Caco-2 (cell line): ENCODE measurements at regions not wholly inside any gene's neighbourhood (a gene's known extent, or its start where the extent isn't known, plus 50 kb on each side); places are given as distances from the start of the nearest gene placed in this dataset.
"Not testable (repeated sequence)": the region's sequence is repeated elsewhere in the genome, so short reads cannot be mapped to it uniquely, and the experiment has no call there.

ENCODE experiments used
- BruUV-seq: library from RNA; stranded (reverse); fragments of 400-500 nt; replicated peaks from 2 replicates; lab custom pipeline; 2021; lab: Mats Ljungman, UMichigan
- CTCF ChIA-PET: fragments of 300-600 bp; sonication (Branson Sonifier 250); formaldehyde crosslinking; loops from one replicate; lab custom pipeline; 2022; ENCODE audit warnings: antibody characterized with exemption; lab: Charles Lee
- POLR2A ChIA-PET: fragments of 300-600 bp; sonication (Branson Sonifier 250); formaldehyde crosslinking; loops from one replicate; lab custom pipeline; 2022; ENCODE audit warnings: antibody characterized with exemption; lab: Charles Lee
- DNase-seq, 2 experiments: peaks; one replicate each; pipeline versions ENCODE4 v3.0.0 to v3.0.0-alpha.2; 2020 to 2022
- H3K27me3 ChIP-seq: replicated peaks from 2 replicates; pipeline ENCODE4 v1.6.0; 2011; ENCODE audit warnings: low read length; ENCODE audit not compliant: control insufficient read depth, insufficient read depth
- H3K36me3 ChIP-seq: 2 replicates; pipeline ENCODE4 v1.5.1; 2011; ENCODE audit warnings: low read length; ENCODE audit not compliant: control insufficient read depth, insufficient read depth
- H3K4me1 ChIP-seq: fragments of 250-450 bp; sonication (Bioruptor Pico); 2 replicates; pipeline ENCODE4 v1.5.1; 2020; ENCODE audit warnings: mild to moderate bottlenecking
- H3K4me3 ChIP-seq: 2 replicates; pipeline ENCODE4 v1.5.1; 2011; ENCODE audit warnings: low read depth, mild to moderate bottlenecking, control low read depth, low read length
- H3K9me3 ChIP-seq: fragments of 250-450 bp; sonication (Bioruptor Pico); 2 replicates; pipeline ENCODE4 v1.5.1; 2020; ENCODE audit warnings: mild to moderate bottlenecking, moderate library complexity
- H3K27ac Mint-ChIP-seq: one replicate; pipeline ENCODE4 v1.8.0; 2022; ENCODE audit warnings: mixed read lengths; ENCODE audit not compliant: unreplicated experiment
- H3K27me3 Mint-ChIP-seq: one replicate; pipeline ENCODE4 v1.8.0; 2022; ENCODE audit warnings: mixed read lengths; ENCODE audit not compliant: insufficient read depth, unreplicated experiment
- H3K36me3 Mint-ChIP-seq: one replicate; pipeline ENCODE4 v1.8.0; 2022; ENCODE audit warnings: mild to moderate bottlenecking, mixed read lengths; ENCODE audit not compliant: insufficient read depth, unreplicated experiment
- H3K4me1 Mint-ChIP-seq: one replicate; pipeline ENCODE4 v1.8.0; 2022; ENCODE audit warnings: low read depth, mixed read lengths; ENCODE audit not compliant: unreplicated experiment
- H3K4me3 Mint-ChIP-seq: one replicate; pipeline ENCODE4 v1.8.0; 2022; ENCODE audit warnings: mild to moderate bottlenecking, moderate library complexity, mixed read lengths; ENCODE audit not compliant: unreplicated experiment
- H3K9me3 Mint-ChIP-seq: one replicate; pipeline ENCODE4 v1.8.0; 2022; ENCODE audit warnings: mixed read lengths; ENCODE audit not compliant: unreplicated experiment
- intact Hi-C: fragments of 100-400 bp; cut with micrococcal nuclease; formaldehyde crosslinking; loops from one replicate; pipeline ENCODE4 v1.10.0; 2022; ENCODE audit not compliant: unreplicated experiment
- TF ChIP-seq, protein P1 (sequence below), 2 experiments: fragments of 200-600 bp in 1 of 2; IDR thresholded peaks; 1 replicate in 1 of 2; 2 replicates in 1 of 2; pipeline versions ENCODE4 v1.5.1 to v1.8.0; 2011 to 2022; ENCODE audit warnings: antibody characterized with exemption in 1 of 2, control low read depth in 1 of 2, inconsistent platforms in 1 of 2, low read depth in 1 of 2, low read length in 1 of 2, mild to moderate bottlenecking in 1 of 2, moderate library complexity in 1 of 2; ENCODE audit not compliant: insufficient read depth in 1 of 2, severe bottlenecking in 1 of 2, unreplicated experiment in 1 of 2

- ChIA-PET POLR2A (no interaction called here), CTCF (interaction anchor here (0.8 kb wide), 1 partner anchor 73 kb away, joined by 3 read pairs; no protein-coding TSS in a partner anchor)
- H3K9me3 ChIP-seq: no peaks in the 10 kb centered on the region
- H3K9me3 Mint-ChIP-seq: no peaks in the 10 kb centered on the region
- H3K4me1 ChIP-seq: no peaks in the 10 kb centered on the region
- DNase-seq: no peak
- peaks cover 6% of the 10 kb centered on the region for H3K4me1 Mint-ChIP-seq
- intact Hi-C loops: no loop called here
- no peak overlapping the region for H3K27ac Mint-ChIP-seq
- no peak overlapping the region for H3K4me3 ChIP-seq
- TF ChIP-seq, protein P1, sequence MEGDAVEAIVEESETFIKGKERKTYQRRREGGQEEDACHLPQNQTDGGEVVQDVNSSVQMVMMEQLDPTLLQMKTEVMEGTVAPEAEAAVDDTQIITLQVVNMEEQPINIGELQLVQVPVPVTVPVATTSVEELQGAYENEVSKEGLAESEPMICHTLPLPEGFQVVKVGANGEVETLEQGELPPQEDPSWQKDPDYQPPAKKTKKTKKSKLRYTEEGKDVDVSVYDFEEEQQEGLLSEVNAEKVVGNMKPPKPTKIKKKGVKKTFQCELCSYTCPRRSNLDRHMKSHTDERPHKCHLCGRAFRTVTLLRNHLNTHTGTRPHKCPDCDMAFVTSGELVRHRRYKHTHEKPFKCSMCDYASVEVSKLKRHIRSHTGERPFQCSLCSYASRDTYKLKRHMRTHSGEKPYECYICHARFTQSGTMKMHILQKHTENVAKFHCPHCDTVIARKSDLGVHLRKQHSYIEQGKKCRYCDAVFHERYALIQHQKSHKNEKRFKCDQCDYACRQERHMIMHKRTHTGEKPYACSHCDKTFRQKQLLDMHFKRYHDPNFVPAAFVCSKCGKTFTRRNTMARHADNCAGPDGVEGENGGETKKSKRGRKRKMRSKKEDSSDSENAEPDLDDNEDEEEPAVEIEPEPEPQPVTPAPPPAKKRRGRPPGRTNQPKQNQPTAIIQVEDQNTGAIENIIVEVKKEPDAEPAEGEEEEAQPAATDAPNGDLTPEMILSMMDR (IDR thresholded peaks at IDR 0.05; ENCODE audit: insufficient read depth in 1 of 2, low read depth in 1 of 2, low read length in 1 of 2, severe bottlenecking in 1 of 2, unreplicated experiment in 1 of 2): no peak
- H3K4me3 Mint-ChIP-seq: no peak overlapping the region
- no TSS peak for BruUV-seq
- no peaks in the 10 kb centered on the region for H3K27me3 ChIP-seq
- no peaks in the 10 kb centered on the region for H3K36me3 ChIP-seq
- H3K36me3 Mint-ChIP-seq: no peaks in the 10 kb centered on the region
- H3K27me3 Mint-ChIP-seq: no peaks in the 10 kb centered on the region
These were observed 232.5 kb upstream of the MSX2 start for GRCh38 chr5:174491761-174492350.

- no TSS peak for BruUV-seq
- no peak for DNase-seq
- intact Hi-C loops: no loop called here
- no peaks in the 10 kb centered on the region for H3K4me1 ChIP-seq
- TF ChIP-seq, protein P1 (IDR thresholded peaks at IDR 0.05; ENCODE audit: insufficient read depth in 1 of 2, low read depth in 1 of 2, low read length in 1 of 2, severe bottlenecking in 1 of 2, unreplicated experiment in 1 of 2): no peak
- Mint-ChIP-seq H3K4me3 (no peak overlapping the region), H3K9me3 (no peaks in the 10 kb centered on the region), H3K27ac (no peak overlapping the region), H3K27me3 (no peaks in the 10 kb centered on the region), H3K36me3 (no peaks in the 10 kb centered on the region), H3K4me1 (peaks cover 6% of the 10 kb centered on the region)
- no peaks in the 10 kb centered on the region for H3K27me3 ChIP-seq
- POLR2A ChIA-PET: no interaction called here
- peaks cover 10% of the 10 kb centered on the region for H3K9me3 ChIP-seq
- H3K36me3 ChIP-seq: no peaks in the 10 kb centered on the region
- CTCF ChIA-PET: no interaction called here
- H3K4me3 ChIP-seq: no peak overlapping the region
These were observed 230.9 kb upstream of the MSX2 start for GRCh38 chr5:174493530-174493929.

DNA sequence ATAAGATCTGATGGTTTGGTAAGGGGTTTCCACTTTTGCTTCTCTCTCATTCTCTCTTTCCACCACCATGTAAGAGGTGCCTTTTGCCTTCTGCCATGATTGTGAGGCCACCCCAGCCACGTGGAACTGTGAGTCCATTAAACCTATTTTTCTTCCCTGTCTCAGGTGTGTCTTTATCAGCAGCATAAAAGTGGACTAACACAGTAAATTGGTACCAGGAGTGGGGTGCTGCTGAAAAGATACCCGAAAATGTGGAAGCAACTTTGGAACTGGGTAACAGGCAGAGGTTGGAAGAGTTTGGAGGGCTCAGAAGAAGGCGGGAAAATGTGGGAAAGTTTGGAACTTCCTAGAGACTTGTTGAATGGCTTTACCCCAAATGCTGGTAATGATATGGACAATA is 226.4 kb upstream of the MSX2 start:
- H3K27me3 Mint-ChIP-seq, H3K4me1 ChIP-seq, H3K4me3 Mint-ChIP-seq, H3K27me3 ChIP-seq, BruUV-seq, H3K36me3 ChIP-seq, DNase-seq, H3K27ac Mint-ChIP-seq, H3K4me1 Mint-ChIP-seq, CTCF ChIA-PET, intact Hi-C loops, H3K36me3 Mint-ChIP-seq, H3K4me3 ChIP-seq, POLR2A ChIA-PET: not testable (repeated sequence)
- H3K9me3 ChIP-seq: peaks cover 28% of the 10 kb centered on the region
- H3K9me3 Mint-ChIP-seq: peaks cover 34% of the 10 kb centered on the region

DNA sequence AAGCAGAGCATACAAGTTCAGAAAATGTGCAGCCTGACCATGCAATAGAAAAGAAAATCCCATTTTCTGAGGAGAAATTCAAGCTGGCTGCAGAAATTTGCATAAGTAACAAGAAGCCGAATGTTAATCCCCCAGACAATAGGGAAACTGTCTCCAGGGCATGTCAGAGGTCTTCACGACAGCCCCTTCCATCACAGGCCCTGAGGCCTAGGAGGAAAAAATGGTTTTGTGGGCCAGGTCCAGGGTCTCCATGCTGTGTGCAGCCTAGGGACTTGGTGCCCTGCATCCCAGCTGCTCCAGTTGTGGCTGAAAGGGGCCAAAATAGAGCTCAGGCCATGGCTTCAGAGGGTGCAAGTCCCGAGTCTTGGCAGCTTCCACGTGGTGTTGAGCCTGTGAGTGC is 225.8 kb upstream of the MSX2 start:
- H3K27me3 ChIP-seq, BruUV-seq, H3K27ac Mint-ChIP-seq, H3K4me1 Mint-ChIP-seq, H3K27me3 Mint-ChIP-seq, H3K36me3 Mint-ChIP-seq, intact Hi-C loops, H3K36me3 ChIP-seq, H3K4me1 ChIP-seq, H3K4me3 Mint-ChIP-seq, DNase-seq, CTCF ChIA-PET, POLR2A ChIA-PET, H3K4me3 ChIP-seq: not testable (repeated sequence)
- H3K9me3 Mint-ChIP-seq: peaks cover 37% of the 10 kb centered on the region
- peaks cover 28% of the 10 kb centered on the region for H3K9me3 ChIP-seq
